Glutamatergic neuron (in vitro differentiated cells): ENCODE measurements at regions not wholly inside any gene's neighbourhood (a gene's known extent, or its start where the extent isn't known, plus 50 kb on each side); places are given as distances from the start of the nearest gene placed in this dataset.

ENCODE experiments used
- DNase-seq: peaks from one replicate; pipeline ENCODE4 v3.0.0; 2022
- H3K27ac Mint-ChIP-seq: one replicate; pipeline ENCODE4 v1.8.0; 2020; ENCODE audit warnings: mild to moderate bottlenecking, mixed read lengths, inconsistent platforms; ENCODE audit not compliant: unreplicated experiment
- H3K27me3 Mint-ChIP-seq: one replicate; pipeline ENCODE4 v1.8.0; 2020; ENCODE audit warnings: mild to moderate bottlenecking, moderate library complexity, mixed read lengths, inconsistent platforms; ENCODE audit not compliant: unreplicated experiment
- H3K36me3 Mint-ChIP-seq: one replicate; pipeline ENCODE4 v1.8.0; 2020; ENCODE audit warnings: mild to moderate bottlenecking, mixed read lengths, inconsistent platforms; ENCODE audit not compliant: unreplicated experiment
- H3K4me1 Mint-ChIP-seq: one replicate; pipeline ENCODE4 v1.8.0; 2020; ENCODE audit warnings: mild to moderate bottlenecking, low read depth, mixed read lengths, inconsistent platforms; ENCODE audit not compliant: unreplicated experiment
- H3K4me3 Mint-ChIP-seq: one replicate; pipeline ENCODE4 v1.8.0; 2020; ENCODE audit warnings: mild to moderate bottlenecking, mixed read lengths, inconsistent platforms; ENCODE audit not compliant: unreplicated experiment
- H3K9me3 Mint-ChIP-seq: one replicate; pipeline ENCODE4 v1.8.0; 2020; ENCODE audit warnings: mild to moderate bottlenecking, moderate library complexity, mixed read lengths, inconsistent platforms; ENCODE audit not compliant: unreplicated experiment
- TF ChIP-seq, protein P1 (sequence below): fragments of 200-600 bp; sonication (generic); IDR thresholded peaks from one replicate; pipeline ENCODE4 v1.5.0; 2021; ENCODE audit not compliant: partially characterized antibody, unreplicated experiment

GRCh38 chr9:108003526-108003925 is 514.0 kb upstream of the KLF4 start:
- H3K36me3 Mint-ChIP-seq, result no peaks in the 10 kb centered on the region
- peaks cover 6% of the 10 kb centered on the region for H3K9me3 Mint-ChIP-seq
- no peaks in the 10 kb centered on the region for H3K27me3 Mint-ChIP-seq
- no peak for DNase-seq
- H3K27ac Mint-ChIP-seq, result no peak overlapping the region
- H3K4me1 Mint-ChIP-seq, result no peaks in the 10 kb centered on the region
- TF ChIP-seq, protein P1, sequence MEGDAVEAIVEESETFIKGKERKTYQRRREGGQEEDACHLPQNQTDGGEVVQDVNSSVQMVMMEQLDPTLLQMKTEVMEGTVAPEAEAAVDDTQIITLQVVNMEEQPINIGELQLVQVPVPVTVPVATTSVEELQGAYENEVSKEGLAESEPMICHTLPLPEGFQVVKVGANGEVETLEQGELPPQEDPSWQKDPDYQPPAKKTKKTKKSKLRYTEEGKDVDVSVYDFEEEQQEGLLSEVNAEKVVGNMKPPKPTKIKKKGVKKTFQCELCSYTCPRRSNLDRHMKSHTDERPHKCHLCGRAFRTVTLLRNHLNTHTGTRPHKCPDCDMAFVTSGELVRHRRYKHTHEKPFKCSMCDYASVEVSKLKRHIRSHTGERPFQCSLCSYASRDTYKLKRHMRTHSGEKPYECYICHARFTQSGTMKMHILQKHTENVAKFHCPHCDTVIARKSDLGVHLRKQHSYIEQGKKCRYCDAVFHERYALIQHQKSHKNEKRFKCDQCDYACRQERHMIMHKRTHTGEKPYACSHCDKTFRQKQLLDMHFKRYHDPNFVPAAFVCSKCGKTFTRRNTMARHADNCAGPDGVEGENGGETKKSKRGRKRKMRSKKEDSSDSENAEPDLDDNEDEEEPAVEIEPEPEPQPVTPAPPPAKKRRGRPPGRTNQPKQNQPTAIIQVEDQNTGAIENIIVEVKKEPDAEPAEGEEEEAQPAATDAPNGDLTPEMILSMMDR, result no peak
- no peak overlapping the region for H3K4me3 Mint-ChIP-seq

DNA sequence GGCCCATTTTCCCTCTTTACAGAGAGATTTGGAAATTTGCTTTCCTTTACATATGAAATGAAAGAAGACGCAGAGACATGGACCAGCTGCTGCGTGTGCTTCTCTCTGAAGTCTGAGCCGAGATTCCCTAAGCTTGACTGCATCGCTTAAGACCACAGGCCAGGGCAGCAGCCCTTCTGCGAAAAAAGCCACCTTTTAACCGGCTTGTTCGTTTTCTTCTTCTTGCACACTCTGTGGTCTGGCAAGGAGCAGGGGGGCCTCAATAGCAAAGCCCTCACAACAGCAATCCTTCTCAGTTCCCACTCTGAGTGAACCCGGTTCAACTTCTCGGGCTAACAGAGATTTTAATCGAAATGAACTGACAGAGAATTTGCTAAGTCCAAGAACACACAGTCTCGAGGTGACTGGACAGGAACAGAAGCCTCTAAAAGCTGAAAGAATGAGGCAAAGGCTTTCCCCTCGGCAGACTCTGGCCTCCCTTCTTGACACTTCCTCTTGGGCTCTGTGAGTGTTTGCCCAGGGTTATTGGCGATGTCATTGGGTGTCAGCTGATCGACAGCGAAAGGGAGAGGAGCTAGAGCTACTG is 512.9 kb upstream of the KLF4 start:
- DNase-seq, result no peak
- H3K27ac Mint-ChIP-seq, result no peak overlapping the region

DNA sequence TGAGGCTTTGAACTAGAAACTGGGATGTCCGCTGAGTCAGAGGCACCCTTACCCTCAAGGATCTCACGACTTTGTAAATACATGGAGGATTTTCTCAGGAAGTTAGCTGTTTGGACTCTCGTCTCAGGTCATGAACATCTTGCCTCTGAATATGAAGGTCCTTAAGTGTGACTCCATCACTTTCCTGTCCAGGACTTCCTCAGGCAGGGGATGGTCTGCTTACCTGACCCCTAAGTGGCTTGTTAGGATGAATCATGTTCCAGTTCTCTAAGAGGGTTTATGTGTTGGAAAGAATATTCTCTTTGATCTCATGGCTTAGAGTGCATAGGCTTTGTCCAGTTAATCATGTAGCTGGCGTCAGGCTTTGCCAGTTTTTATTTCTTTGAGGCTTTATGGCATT is 511.7 kb upstream of the KLF4 start:
- Mint-ChIP-seq H3K4me3 (no peak overlapping the region), H3K9me3 (peaks cover 6% of the 10 kb centered on the region), H3K27ac (no peak overlapping the region), H3K4me1 (no peaks in the 10 kb centered on the region), H3K27me3 (no peaks in the 10 kb centered on the region), H3K36me3 (no peaks in the 10 kb centered on the region)
- TF ChIP-seq, protein P1, result no peak
- DNase-seq, result no peak

More for the DNA sequence above, 512.9 kb upstream of the KLF4 start:
- Mint-ChIP-seq H3K27me3 (no peaks in the 10 kb centered on the region), H3K4me3 (no peak overlapping the region), H3K9me3 (peaks cover 6% of the 10 kb centered on the region), H3K36me3 (no peaks in the 10 kb centered on the region), H3K4me1 (no peaks in the 10 kb centered on the region)
- TF ChIP-seq, protein P1, result no peak

DNA sequence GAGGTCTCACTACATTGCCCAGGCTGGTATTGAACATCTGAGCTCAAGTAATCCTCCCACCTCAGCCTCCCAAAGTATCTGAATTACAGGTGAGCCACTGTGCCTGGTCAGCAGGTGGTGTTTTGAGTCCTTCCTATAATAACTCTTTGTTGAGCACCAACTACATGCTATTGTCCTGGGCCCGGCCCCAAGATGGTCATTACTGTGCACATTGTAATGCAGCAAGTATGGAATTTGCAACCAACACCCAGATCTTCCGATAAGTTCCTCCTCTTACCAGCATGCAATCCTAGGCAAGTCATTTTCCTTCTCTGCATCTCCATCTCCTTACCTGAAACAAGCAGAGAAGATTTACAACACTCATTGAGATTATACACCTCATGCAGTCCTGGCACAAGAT is 510.3 kb upstream of the KLF4 start:
- Mint-ChIP-seq H3K9me3 (peaks cover 4% of the 10 kb centered on the region), H3K4me3 (no peak overlapping the region), H3K4me1 (no peaks in the 10 kb centered on the region), H3K27me3 (no peaks in the 10 kb centered on the region), H3K27ac (no peak overlapping the region), H3K36me3 (no peaks in the 10 kb centered on the region)
- DNase-seq, result no peak
- TF ChIP-seq, protein P1, result no peak

DNA sequence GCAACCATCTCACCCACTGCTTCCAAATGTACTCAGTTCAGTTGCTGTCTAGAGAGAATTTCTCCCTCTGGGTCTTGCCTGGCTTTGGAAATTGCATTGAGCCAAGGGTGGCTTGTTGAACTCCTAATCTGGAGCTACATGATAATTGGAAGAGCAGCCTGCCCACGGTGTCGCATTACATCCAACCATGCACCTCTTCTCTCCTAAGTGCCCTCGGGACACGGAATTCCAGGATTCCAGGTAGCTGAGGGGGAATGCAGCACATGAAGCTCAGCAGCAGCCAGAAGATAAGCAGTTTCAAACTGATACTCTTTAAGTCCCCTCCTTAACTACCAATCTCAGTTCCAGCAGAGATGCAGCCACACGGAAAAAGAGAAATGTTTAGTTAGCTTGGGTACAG is 509.4 kb upstream of the KLF4 start:
- H3K4me3 Mint-ChIP-seq, result no peak overlapping the region
- DNase-seq, result no peak
- no peaks in the 10 kb centered on the region for H3K27me3 Mint-ChIP-seq
- H3K4me1 Mint-ChIP-seq, result no peaks in the 10 kb centered on the region
- H3K9me3 Mint-ChIP-seq, result peaks cover 4% of the 10 kb centered on the region
- no peak overlapping the region for H3K27ac Mint-ChIP-seq
- TF ChIP-seq, protein P1, result no peak
- no peaks in the 10 kb centered on the region for H3K36me3 Mint-ChIP-seq
